ENCODE measurements at regions not wholly inside any gene's neighbourhood (a gene's known extent, or its start where the extent isn't known, plus 50 kb on each side); places are given as distances from the start of the nearest gene placed in this dataset.
A peak's percentile ranks its signal among the peaks of the same experiment; 100 is the strongest.

GRCh38 chr17:72590382-72590781, 469.6 kb downstream of the SOX9 start:
- Histone ChIP-seq H3K27me3 (replicated peaks) (no peaks in the 10 kb centered on the region), H3K27ac (peak overlapping the region; percentile 73), H3K4me3 (ENCODE audit: low read depth, low read length) (peak overlapping the region; percentile 98), H3K36me3 (replicated peaks) (no peaks in the 10 kb centered on the region)
- in situ Hi-C loops (cut with HindIII; ENCODE audit: low pct_ligation_motif_present, low sequenced_read_pairs), result no loop called here
- TF ChIP-seq CTCF (IDR thresholded peaks at IDR 0.05; ENCODE audit: low read depth, low read length, missing control alignments), result no peak
- DNase-seq, result peak; percentile 43

GRCh38 chr17:72590882-72591281, 470.1 kb downstream of the SOX9 start:
- no peak for TF ChIP-seq CTCF (IDR thresholded peaks at IDR 0.05; ENCODE audit: low read depth, low read length, missing control alignments)
- peak overlapping the region; percentile 73 for H3K27ac ChIP-seq
- in situ Hi-C loops (cut with HindIII; ENCODE audit: low pct_ligation_motif_present, low sequenced_read_pairs), result no loop called here
- no peak for DNase-seq
- H3K36me3 ChIP-seq (replicated peaks), result no peaks in the 10 kb centered on the region
- peak overlapping the region; percentile 98 for H3K4me3 ChIP-seq (ENCODE audit: low read depth, low read length)
- no peaks in the 10 kb centered on the region for H3K27me3 ChIP-seq (replicated peaks)

DNA sequence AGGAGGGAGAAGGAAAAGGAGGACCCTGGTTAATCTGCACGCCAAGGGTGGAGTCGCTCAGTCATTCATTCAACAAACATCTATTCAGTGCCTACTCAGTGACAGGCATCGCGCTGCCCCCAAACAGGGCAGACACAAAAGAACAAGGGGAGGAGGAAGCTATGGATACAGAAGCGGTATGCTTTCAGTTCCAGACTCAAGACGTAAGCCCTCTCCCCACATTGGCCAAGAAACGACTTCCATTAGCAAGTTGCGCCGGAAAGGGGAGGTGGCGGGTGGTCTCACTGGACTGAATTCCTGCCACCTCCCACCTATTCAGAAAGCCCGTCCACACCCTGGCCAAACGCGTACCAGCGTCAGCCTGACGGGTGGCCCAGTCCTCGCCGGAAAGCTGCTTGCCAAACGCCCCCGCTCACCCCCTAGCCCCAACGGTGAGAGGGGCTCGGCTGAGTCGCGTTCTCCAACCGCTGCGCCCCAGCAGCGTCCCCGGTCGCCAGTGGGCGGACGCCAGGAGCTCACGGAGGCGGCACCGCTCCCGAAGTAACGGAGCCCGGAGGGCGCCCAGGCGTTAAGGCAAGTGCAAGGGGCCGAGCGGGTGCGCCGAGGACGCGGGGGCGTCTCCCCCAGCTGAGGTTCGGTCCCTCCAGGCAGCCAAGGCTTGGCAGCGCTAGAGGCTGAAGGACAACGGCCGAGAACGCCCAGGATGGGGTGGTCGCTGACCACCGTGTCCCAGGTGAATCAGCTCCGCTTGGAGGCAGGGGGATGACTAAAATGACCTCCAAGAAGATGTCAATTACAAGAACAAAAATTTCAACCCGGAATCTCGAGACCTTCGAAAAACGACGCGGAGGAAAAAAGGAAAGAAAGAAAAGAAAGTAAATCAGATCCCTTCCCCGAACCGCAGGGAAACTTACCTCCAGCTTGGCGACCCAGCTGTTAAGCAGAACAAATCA, 470.7 kb downstream of the SOX9 start:
- TF ChIP-seq CTCF (IDR thresholded peaks at IDR 0.05; ENCODE audit: low read depth, low read length, missing control alignments), result no peak
- Histone ChIP-seq H3K36me3 (replicated peaks) (no peaks in the 10 kb centered on the region), H3K27ac (peak overlapping the region; percentile 73), H3K4me3 (ENCODE audit: low read depth, low read length) (peak overlapping the region; percentile 98), H3K27me3 (replicated peaks) (no peaks in the 10 kb centered on the region)
- DNase-seq, result no peak
- in situ Hi-C loops (cut with HindIII; ENCODE audit: low pct_ligation_motif_present, low sequenced_read_pairs), result no loop called here

GRCh38 chr17:72592242-72592966, 471.6 kb downstream of the SOX9 start:
- Histone ChIP-seq H3K4me3 (ENCODE audit: low read depth, low read length) (peak overlapping the region; percentile 98), H3K27ac (peak overlapping the region; percentile 73), H3K36me3 (replicated peaks) (no peaks in the 10 kb centered on the region), H3K27me3 (replicated peaks) (no peaks in the 10 kb centered on the region)
- no peak for TF ChIP-seq CTCF (IDR thresholded peaks at IDR 0.05; ENCODE audit: low read depth, low read length, missing control alignments)
- in situ Hi-C loops (cut with HindIII; ENCODE audit: low pct_ligation_motif_present, low sequenced_read_pairs), result no loop called here
- peak; percentile 77 for DNase-seq

DNA sequence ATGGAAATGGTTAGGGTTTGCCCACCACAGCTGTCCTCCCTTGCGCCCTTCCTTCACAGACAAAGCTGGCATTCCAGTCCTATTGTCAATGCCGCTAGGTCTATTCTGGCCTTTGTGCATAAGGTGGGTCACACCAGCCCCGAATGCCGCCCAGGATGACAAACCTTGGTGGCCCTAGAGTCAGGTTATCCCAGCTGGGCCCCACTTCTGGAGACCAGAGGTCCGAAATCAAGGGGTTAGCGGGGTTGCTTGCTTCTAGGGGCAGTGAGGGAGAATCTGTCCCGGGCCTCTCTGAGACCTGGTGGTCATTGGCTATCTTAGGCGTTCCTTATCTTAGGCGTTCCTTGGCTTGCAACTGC, 472.1 kb downstream of the SOX9 start:
- Histone ChIP-seq H3K27me3 (replicated peaks) (no peaks in the 10 kb centered on the region), H3K4me3 (ENCODE audit: low read depth, low read length) (no peak overlapping the region), H3K36me3 (replicated peaks) (no peaks in the 10 kb centered on the region), H3K27ac (no peak overlapping the region)
- DNase-seq, result no peak
- TF ChIP-seq CTCF (IDR thresholded peaks at IDR 0.05; ENCODE audit: low read depth, low read length, missing control alignments), result no peak
- in situ Hi-C loops (cut with HindIII; ENCODE audit: low pct_ligation_motif_present, low sequenced_read_pairs), result no loop called here

Measured in brain microvascular endothelial cell (primary cell).